ENCODE measurements at regions not wholly inside any gene's neighbourhood (a gene's known extent, or its start where the extent isn't known, plus 50 kb on each side); places are given as distances from the start of the nearest gene placed in this dataset.

DNA sequence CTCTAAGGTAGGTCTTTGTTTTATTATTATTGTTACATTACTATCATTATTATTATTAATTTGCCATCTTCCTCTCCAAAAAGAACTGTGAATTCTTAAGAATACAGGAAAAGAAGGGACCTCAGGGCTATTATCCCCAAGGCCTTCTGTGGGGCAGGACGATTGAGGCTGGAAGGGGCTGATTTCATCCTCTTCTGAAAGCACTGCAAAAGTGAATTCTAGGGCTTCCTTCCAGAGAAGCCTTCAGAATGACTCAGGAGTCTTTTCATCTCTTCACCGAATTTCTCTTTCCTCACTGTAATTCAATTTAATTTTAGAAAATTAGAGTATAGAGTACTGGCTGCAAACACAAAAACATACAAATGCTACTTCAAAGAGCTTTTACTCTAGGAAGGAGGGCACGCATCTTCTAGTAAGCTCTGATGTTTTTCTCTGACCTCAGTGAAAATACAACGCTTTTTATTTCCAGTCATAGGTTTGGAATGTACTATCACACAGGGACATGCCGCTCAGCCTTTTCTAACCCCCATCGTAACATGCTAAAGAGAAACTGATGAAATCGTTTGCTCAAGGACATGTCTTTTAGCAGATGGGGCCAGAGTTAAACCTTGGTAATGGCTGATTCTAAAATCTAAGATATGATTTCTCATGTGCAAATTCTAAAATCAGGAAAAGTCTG, 280.2 kb upstream of the PITRM1 start:
- no peak for DNase-seq

DNA sequence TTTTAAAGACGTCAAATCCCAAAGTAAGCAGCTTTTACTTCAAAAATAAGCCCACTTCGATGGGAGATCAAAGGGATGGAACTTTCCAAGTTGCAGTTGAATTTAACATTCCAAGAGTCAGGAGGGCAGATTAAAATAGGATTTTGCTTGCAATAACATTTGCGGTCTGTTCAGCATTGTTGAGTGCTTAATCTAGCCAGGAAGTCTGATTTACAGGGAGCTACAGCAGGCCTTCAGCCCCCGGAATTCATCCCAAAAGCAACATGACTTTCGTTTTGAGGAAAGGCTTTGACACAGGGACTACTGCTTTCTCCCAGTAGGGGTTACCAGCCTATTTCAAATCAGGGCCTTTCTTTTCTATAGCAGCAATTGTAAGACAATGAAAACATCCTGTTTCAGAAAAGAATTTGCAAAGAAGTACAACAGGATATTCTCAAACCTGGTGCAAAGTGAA, 279.6 kb upstream of the PITRM1 start:
- DNase-seq = no peak

DNA sequence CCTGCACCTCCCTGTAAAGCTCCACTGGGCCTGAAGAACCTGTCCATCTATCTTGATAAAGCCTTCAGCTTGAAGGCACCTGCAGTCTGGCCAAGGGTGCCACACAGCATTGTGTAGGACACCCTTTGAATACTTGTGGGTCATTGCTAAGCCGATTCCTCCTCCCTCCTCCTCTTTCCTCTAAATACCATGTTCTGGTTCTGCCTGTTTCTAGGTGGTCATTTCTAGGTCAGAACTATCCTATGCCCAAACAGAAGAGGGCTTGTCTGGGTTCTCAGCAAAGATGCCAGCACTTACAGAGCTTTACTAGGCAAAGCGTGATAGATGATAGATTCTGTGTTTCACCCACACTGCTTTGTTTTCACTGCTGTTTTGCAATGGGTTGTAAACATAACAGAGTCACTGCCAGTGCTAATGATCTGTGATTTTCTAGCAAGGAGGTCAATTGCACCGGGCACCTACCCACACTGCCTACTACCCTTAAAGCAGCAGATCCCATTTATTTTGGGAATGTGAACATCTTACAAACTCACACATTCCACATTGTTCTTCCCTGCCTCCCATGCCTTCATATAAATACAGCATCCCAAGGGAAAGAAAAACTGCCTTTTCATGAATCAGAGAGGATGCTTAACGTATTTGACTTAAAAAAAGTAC, 279.1 kb upstream of the PITRM1 start:
- DNase-seq = no peak

DNA sequence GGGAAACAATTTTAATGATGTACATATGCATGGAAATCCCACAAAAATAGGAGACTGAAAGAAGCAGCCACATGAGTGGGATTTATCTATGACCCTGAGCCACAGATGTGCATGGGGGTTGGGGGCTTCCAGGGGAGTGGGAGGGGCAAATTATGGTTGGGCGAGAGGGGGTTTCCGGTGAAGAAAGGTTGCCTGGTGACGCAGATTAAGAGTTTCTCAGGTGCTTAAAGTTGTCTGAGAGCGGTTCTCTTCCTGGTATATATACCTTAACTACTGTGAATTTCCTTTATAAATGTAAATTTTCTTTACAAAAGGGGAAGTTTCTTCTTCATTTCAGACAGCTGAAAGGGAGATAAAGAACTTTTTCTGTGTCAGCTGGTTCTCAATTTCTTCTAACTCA, 273.6 kb upstream of the PITRM1 start:
- DNase-seq = no peak

DNA sequence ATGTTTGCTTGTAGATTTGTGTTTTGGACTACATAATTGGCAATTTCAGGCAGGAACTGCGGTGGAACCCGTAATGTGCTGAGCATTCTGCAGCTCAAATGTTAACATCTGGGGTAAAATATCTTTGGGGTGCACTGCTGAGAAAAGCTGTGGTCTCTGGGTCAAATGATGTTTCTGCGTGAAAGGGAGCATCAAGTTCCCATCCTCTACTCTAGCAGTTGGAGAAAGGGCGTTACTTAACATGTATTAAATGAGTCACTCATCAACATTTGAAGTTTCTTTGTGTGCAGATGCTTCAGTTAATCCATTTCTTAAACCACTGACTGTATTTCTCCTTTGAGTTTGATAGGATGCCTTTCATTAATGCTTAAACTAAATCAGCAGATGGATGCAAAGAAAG, 273.1 kb upstream of the PITRM1 start:
- DNase-seq = no peak

DNA sequence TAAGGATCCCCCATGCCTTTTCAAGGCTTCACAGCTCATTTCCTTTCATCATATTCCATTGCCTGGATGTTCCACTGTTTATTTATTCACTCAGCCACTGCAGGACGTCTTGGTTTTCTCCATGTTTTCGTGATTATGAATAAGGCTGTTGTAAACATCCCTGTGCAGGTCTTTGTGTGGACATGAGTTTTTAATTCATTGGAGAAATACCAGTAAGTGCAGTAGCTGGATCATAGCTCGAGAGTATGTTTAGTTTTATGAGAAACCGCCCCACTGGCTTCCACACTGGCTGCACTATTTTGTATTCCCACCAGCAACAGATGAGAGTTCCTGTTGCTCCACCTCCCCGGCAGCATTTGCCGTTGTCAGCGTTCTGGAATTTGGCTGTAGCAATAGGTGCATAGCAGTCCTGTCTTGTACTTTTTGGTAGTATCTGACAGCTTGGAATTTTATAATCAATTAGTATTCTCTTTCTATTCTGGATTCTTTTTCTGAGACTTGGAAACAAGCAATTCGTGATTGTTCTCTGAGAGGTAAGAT, 269.9 kb upstream of the PITRM1 start:
- no peak for DNase-seq

GRCh38 chr10:3439183-3439582, 266.6 kb upstream of the PITRM1 start:
- DNase-seq = no peak

DNA sequence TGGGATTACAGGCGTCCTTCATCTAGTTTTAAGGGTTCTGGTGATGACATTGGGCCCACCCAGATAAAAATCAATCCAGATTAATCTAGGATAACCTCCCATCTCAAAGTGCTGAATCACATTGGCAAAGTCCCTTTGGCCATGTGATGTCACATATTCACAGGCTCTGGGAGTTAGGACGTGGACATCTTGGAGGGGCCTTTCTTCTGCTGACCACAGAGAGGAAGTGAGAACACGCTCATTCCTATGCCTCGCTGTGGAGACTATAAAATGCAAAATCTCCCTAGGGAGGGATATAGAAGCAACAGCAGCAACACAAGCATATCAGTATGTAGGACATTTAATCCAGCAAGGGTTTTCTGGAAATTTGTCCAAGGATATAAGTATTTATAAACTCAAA, 266.0 kb upstream of the PITRM1 start:
- DNase-seq = no peak

- no peak for DNase-seq
These were observed 263.1 kb upstream of the PITRM1 start for GRCh38 chr10:3435671-3436070.

- DNase-seq = no peak
These were observed 261.4 kb upstream of the PITRM1 start for GRCh38 chr10:3433988-3434387.

GRCh38 chr10:3433131-3433530, 260.5 kb upstream of the PITRM1 start:
- DNase-seq = no peak

GRCh38 chr10:3432081-3432825, 259.7 kb upstream of the PITRM1 start:
- no peak for DNase-seq

GRCh38 chr10:3430501-3430900, 257.9 kb upstream of the PITRM1 start:
- DNase-seq = no peak

DNA sequence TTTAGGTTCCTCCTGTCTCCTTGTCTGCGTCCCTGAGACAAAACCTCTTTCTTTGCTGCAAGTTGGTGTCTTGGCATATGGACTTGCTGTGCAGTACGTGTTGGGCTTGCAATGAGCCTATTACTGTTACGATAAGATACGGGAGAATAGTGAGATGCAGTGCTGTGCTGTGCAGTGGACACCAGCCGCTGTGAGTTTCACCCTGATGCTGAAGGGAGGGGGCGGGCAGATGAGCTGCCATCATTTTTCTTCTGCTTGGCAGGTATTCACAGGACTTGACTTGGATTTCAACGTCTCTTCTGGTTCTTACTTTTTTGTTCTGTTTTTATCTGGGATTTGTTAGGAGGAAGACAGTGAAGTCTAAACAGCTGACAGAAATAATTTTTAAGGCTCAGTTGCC, 257.1 kb upstream of the PITRM1 start:
- DNase-seq = no peak

- no peak for DNase-seq
These were observed 256.2 kb upstream of the PITRM1 start for GRCh38 chr10:3428826-3429225.

DNA sequence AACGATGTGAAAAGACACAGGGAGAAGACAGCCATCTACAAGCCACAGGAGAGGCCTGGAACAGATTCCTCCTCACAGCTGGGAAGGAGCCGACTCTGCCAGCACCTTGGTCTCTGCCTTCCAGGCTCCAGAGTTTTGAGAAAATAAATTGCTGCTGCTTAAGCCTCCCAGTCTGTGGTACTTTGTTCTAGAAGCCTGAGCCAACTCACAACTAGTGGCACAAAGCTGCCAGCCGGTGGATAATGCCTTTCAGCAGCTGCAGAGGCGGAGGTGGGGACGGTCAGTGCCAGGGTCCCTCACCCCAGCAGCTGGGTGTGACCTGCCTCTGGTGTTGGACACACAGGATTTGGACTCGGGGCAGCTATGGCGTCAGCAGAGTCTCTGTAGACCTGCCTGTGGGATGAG, 255.4 kb upstream of the PITRM1 start:
- DNase-seq = no peak

GRCh38 chr10:3427347-3427746, 254.8 kb upstream of the PITRM1 start:
- DNase-seq = no peak

- DNase-seq = no peak
These were observed 253.7 kb upstream of the PITRM1 start for GRCh38 chr10:3426190-3426845.

DNA sequence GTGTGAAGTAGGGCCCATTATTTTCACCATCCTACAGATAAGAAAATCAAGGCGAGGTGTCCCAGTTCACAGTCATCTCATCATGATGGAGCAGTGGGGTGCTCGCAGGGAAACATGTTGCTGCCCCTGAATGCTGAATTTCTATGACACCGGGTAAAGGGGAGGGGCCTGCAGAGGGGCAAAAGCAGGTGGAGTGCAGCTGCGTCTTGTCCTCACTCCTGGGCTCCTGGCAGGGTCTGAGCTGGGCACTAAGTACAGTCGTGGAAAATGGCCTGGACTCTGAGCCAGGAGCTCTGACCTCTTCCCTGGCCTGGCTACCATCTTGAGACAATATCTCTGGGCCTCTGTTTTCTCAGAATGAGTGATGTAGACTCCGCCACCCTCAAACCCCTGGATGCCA, 253.1 kb upstream of the PITRM1 start:
- no peak for DNase-seq

DNA sequence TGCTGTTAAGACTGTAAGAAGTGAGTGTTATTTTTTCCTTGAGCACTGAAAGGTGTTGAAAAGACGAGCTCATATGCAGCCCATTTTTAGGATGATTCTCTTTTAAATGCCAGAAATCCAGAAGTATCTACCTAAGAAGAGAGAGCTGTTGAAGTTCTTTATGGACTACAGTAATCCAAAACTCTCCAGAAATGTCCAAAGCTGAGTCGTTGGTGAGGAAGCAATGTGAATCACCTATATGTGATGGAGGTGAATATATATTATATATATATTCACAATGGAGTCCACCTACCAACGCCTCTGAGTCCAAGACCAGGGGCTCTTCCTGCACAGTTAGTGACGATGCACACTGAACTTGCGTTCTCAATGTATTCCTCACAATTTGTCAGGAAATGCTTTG, 252.7 kb upstream of the PITRM1 start:
- DNase-seq = no peak

DNA sequence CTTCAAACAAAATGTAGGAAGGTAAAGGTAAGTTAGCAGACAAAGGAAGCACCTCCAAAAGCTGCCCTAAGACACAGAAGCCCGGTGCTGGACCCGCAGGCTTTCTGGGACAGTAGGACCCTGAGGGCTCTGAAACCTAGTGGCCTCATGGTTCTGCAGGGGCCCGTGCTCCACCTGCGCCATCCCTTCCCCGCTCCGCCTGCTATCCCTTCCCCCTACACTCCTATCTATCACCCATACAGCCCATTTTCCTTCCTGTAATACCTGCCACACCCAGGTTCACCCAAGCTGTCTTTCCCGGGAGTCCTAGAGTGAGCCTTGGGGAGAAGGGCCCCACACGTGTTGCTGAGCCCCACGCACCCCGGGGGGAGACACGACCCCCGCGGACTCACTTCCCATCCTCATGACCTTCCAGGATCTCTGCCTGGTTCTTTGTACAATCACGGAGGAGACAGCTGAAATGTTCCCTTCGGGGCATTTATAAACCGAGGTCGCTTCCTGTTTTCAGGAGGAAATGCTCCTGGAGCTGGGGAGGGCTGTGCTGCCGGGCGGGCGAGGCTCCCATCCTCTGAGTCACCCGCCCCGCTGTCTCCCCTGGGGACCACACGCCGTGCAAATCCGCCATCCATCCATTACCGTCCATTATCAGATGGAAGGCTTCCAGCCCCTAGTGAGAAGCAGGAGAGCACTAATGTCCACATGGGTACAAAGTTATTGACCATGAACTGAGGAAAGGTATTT, 251.7 kb upstream of the PITRM1 start:
- no peak for DNase-seq

- no peak for DNase-seq
These were observed 250.8 kb upstream of the PITRM1 start for GRCh38 chr10:3423384-3423783.

DNA sequence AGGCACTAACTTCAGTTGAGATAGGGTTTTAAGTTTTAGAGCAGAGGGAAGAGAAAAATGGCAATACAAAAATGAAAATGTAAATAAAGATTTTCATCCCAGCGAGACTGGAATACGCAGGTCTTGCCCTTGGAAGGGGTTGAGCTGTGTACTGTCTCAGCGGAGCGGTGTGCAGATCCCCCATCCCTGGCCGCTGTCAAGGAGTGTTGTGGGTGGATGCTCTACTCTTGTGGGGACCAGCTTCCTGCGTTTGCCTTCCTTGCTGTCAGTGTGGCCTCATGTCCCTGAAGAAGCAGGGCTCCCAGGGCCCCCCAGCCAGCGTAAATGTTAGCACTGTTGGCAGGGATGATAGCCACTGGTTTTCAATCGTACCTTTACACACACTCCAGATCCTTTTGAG, 249.7 kb upstream of the PITRM1 start:
- DNase-seq = no peak

Measured in NCI-H1417 treated with DMSO at 0.1 percent for 48 hours (cell line).